H1 (cell line): ENCODE measurements at regions not wholly inside any gene's neighbourhood (a gene's known extent, or its start where the extent isn't known, plus 50 kb on each side); places are given as distances from the start of the nearest gene placed in this dataset.
"Not testable (repeated sequence)": the region's sequence is repeated elsewhere in the genome, so short reads cannot be mapped to it uniquely, and the experiment has no call there.

Source experiments
- CTCF ChIA-PET: fragments of 300-600 bp; sonication (Branson Sonifier 250); formaldehyde crosslinking; loops from one replicate; lab custom pipeline; 2021; ENCODE audit not compliant: partially characterized antibody; lab: Charles Lee
- POLR2A ChIA-PET: fragments of 300-600 bp; sonication (Branson Sonifier 250); formaldehyde crosslinking; loops from one replicate; lab custom pipeline; 2021; ENCODE audit warnings: inconsistent platforms; ENCODE audit not compliant: partially characterized antibody; lab: Charles Lee
- DNase-seq, 2 experiments: peaks; one replicate each; pipeline versions ENCODE4 v3.0.0 to v3.0.0-alpha.2; 2010 to 2022; ENCODE audit warnings: low spot score in 2 of 2, low read depth in 1 of 2, mixed read lengths in 1 of 2
- FAIRE-seq: peaks from 2 replicates; lab custom pipeline; 2011; peaks lifted over from hg19 to GRCh38; lab: Jason Lieb, UNC
- H2AFZ ChIP-seq: 2 replicates; pipeline ENCODE4 v1.8.1; 2012; ENCODE audit warnings: low read length, inconsistent platforms
- H2AK5ac ChIP-seq: 2 replicates; pipeline ENCODE4 v1.6.1; 2013; ENCODE audit warnings: low read depth, low read length
- H2BK120ac ChIP-seq: replicated peaks from 2 replicates; pipeline ENCODE3; 2013; ENCODE audit warnings: low read depth, low read length, inconsistent platforms
- H2BK12ac ChIP-seq: 2 replicates; pipeline ENCODE4 v1.6.1; 2013; ENCODE audit warnings: low read depth, low read length
- H2BK15ac ChIP-seq: 2 replicates; pipeline ENCODE4 v1.6.1; 2013; ENCODE audit warnings: low read length
- H2BK20ac ChIP-seq: 2 replicates; pipeline ENCODE4 v1.6.1; 2013; ENCODE audit warnings: low read length
- H2BK5ac ChIP-seq: 2 replicates; pipeline ENCODE4 v1.6.1; 2013; ENCODE audit warnings: low read depth, low read length
- H3K14ac ChIP-seq: 2 replicates; pipeline ENCODE4 v1.6.1; 2013; ENCODE audit warnings: inconsistent platforms; ENCODE audit not compliant: insufficient read length
- H3K18ac ChIP-seq: 2 replicates; pipeline ENCODE4 v1.6.1; 2013; ENCODE audit warnings: low read length; ENCODE audit errors: extremely low read depth
- H3K23ac ChIP-seq: 2 replicates; pipeline ENCODE4 v1.6.1; 2013; ENCODE audit warnings: inconsistent platforms; ENCODE audit not compliant: insufficient read length
- H3K23me2 ChIP-seq: 2 replicates; pipeline ENCODE4 v1.6.1; 2013; ENCODE audit warnings: low read depth, low read length
- H3K27ac ChIP-seq: 2 replicates; pipeline ENCODE4 v1.6.1; 2011; ENCODE audit warnings: low read depth, low read length, inconsistent platforms
- H3K27me3 ChIP-seq, 4 experiments: replicated peaks in 1 of 4; 1 replicate in 1 of 4; 2 replicates in 3 of 4; pipeline versions ENCODE4 v1.6.1 to v1.8.1; 2011 to 2013; ENCODE audit warnings: low read length in 3 of 4, mild to moderate bottlenecking in 3 of 4, inconsistent platforms in 2 of 4, mixed read lengths in 2 of 4, moderate library complexity in 1 of 4; ENCODE audit not compliant: control insufficient read depth in 3 of 4, insufficient read depth in 3 of 4; ENCODE audit errors: extremely low read depth in 1 of 4
- H3K36me3 ChIP-seq, 4 experiments: 2 replicates each; pipeline versions ENCODE4 v1.6.1 to v1.8.1; 2011 to 2013; ENCODE audit warnings: mild to moderate bottlenecking in 4 of 4, low read length in 3 of 4, moderate library complexity in 2 of 4, control low read depth in 1 of 4, inconsistent platforms in 1 of 4; ENCODE audit not compliant: insufficient read depth in 4 of 4, control insufficient read depth in 2 of 4
- H3K4ac ChIP-seq: replicated peaks from 2 replicates; pipeline ENCODE3; 2013; ENCODE audit warnings: low read length, low read depth, mixed read lengths, inconsistent platforms; ENCODE audit not compliant: insufficient read length
- H3K4me1 ChIP-seq, 4 experiments: replicated peaks in 1 of 4; 1 replicate in 1 of 4; 2 replicates in 3 of 4; pipeline versions ENCODE4 v1.6.1 to v1.8.1; 2011 to 2013; ENCODE audit warnings: low read length in 3 of 4, inconsistent platforms in 2 of 4, mixed read lengths in 1 of 4; ENCODE audit not compliant: insufficient read depth in 4 of 4, control insufficient read depth in 3 of 4
- H3K4me2 ChIP-seq, 2 experiments: 2 replicates each; pipeline versions ENCODE4 v1.6.1 to v1.8.1; 2011 to 2013; ENCODE audit warnings: low read depth in 2 of 2, low read length in 2 of 2, control low read depth in 1 of 2, inconsistent platforms in 1 of 2, mild to moderate bottlenecking in 1 of 2; ENCODE audit not compliant: insufficient read depth in 1 of 2
- H3K4me3 ChIP-seq, 4 experiments: fragments of 200-600, 300-600 bp in 1 of 4; sonication (generic), shearing (Covaris generic), sonication (Bioruptor Twin) in 1 of 4; 2 replicates each; pipeline versions ENCODE4 v1.5.1 to v1.8.1; 2011 to 2016; ENCODE audit warnings: low read length in 4 of 4, low read depth in 3 of 4, control low read depth in 2 of 4, inconsistent platforms in 2 of 4, mild to moderate bottlenecking in 2 of 4, mixed read lengths in 1 of 4, moderate library complexity in 1 of 4; ENCODE audit not compliant: insufficient read depth in 2 of 4; ENCODE audit errors: extremely low read depth in 1 of 4
- H3K56ac ChIP-seq: replicated peaks from 2 replicates; pipeline ENCODE3; 2013; ENCODE audit warnings: low read depth, mild to moderate bottlenecking, mixed read lengths, low read length, inconsistent platforms; ENCODE audit not compliant: insufficient read length
- H3K79me1 ChIP-seq: 2 replicates; pipeline ENCODE4 v1.6.1; 2013; ENCODE audit warnings: low read depth, low read length, control low read depth
- H3K79me2 ChIP-seq, 2 experiments: 2 replicates each; pipeline versions ENCODE4 v1.6.1 to v1.8.1; 2012 to 2013; ENCODE audit warnings: low read length in 2 of 2, mild to moderate bottlenecking in 2 of 2, inconsistent platforms in 1 of 2; ENCODE audit not compliant: insufficient read depth in 2 of 2, control insufficient read depth in 1 of 2
- H3K9ac ChIP-seq, 4 experiments: replicated peaks in 1 of 4; 1 replicate in 1 of 4; 2 replicates in 3 of 4; pipeline versions ENCODE4 v1.6.1 to v1.8.1; 2011 to 2013; ENCODE audit warnings: low read depth in 3 of 4, low read length in 3 of 4, control low read depth in 2 of 4, mild to moderate bottlenecking in 2 of 4, moderate library complexity in 2 of 4, inconsistent platforms in 1 of 4; ENCODE audit errors: extremely low read depth in 1 of 4
- H3K9me3 ChIP-seq, 2 experiments: 2 replicates each; pipeline versions ENCODE4 v1.6.1 to v1.8.1; 2012 to 2013; ENCODE audit warnings: mild to moderate bottlenecking in 2 of 2, moderate library complexity in 2 of 2, control low read depth in 1 of 2, inconsistent platforms in 1 of 2, low read depth in 1 of 2, low read length in 1 of 2, mixed read lengths in 1 of 2; ENCODE audit not compliant: insufficient read depth in 2 of 2
- H4K20me1 ChIP-seq, 2 experiments: replicated peaks in 1 of 2; 2 replicates each; pipeline versions ENCODE3 to v1.8.1; 2011 to 2013; ENCODE audit warnings: inconsistent platforms in 2 of 2, low read length in 2 of 2, mild to moderate bottlenecking in 1 of 2; ENCODE audit not compliant: insufficient read depth in 2 of 2, control insufficient read depth in 1 of 2
- H4K5ac ChIP-seq: 2 replicates; pipeline ENCODE4 v1.6.1; 2013; ENCODE audit warnings: low read length, low read depth, mixed read lengths, inconsistent platforms; ENCODE audit not compliant: insufficient read length
- H4K8ac ChIP-seq: 2 replicates; pipeline ENCODE4 v1.8.0; 2013; ENCODE audit warnings: mild to moderate bottlenecking, moderate library complexity, low read length, inconsistent platforms; ENCODE audit not compliant: insufficient read depth; ENCODE audit errors: extremely low read depth
- H4K91ac ChIP-seq: replicated peaks from 2 replicates; pipeline ENCODE3; 2013; ENCODE audit warnings: low read length, mixed read lengths, inconsistent platforms; ENCODE audit not compliant: insufficient read length
- RAD21 ChIP-seq, 2 experiments: IDR thresholded peaks in 1 of 2; conservative IDR thresholded peaks in 1 of 2; 2 replicates each; pipeline ENCODE4 v1.6.1; 2011; ENCODE audit warnings: low read depth in 2 of 2, low read length in 2 of 2, improper control_type of control experiment in 1 of 2, inconsistent platforms in 1 of 2, mild to moderate bottlenecking in 1 of 2, moderate library complexity in 1 of 2
- WGBS, 2 experiments: shearing (Covaris generic) in 1 of 2; methylation state at CpG; one replicate each; pipeline versions ENCODE4 v1.1.6 to v1.1.7; 2013 to 2015; ENCODE audit warnings: low lambda C conversion rate in 2 of 2, mixed read lengths in 2 of 2, inconsistent platforms in 1 of 2, low coverage in 1 of 2, missing lambda C conversion rate in 1 of 2; ENCODE audit not compliant: insufficient replicate concordance in 2 of 2, insufficient coverage in 1 of 2, insufficient read length in 1 of 2; ENCODE audit errors: extremely low coverage in 1 of 2, missing lambda C conversion rate in 1 of 2; 5-methylcytosine and 5-hydroxymethylcytosine counted together
- TF ChIP-seq, protein P1 (sequence below), 3 experiments: IDR thresholded peaks; 1 replicate in 2 of 3; 2 replicates in 1 of 3; pipeline versions ENCODE4 v1.5.1 to v1.6.1; 2011; ENCODE audit warnings: low read length in 3 of 3, mild to moderate bottlenecking in 3 of 3, inconsistent platforms in 2 of 3, low read depth in 1 of 3, moderate library complexity in 1 of 3; ENCODE audit not compliant: insufficient read depth in 1 of 3; ENCODE audit errors: control extremely low read depth in 1 of 3

DNA sequence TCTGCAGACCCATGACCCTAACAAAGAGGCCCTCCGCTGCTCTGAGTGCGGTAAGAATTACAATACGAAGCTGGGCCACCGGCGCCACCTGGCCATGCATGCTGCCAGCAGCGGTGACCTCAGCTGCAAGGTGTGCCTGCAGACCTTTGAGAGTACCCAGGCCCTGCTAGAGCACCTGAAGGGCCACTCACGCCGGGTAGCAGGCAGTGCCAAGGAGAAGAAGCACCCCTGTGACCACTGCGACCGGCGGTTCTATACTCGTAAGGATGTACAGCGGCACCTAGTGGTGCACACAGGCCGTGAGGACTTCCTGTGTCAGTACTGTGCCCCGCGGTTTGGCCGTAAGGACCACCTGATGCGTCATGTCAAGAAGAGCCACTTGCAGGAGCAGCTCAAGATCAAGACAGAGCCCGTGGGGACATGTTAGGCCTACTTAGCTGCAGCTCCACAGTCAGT is 254.7 kb downstream of the NKX6-1 start:
- H3K4me3 ChIP-seq, H2BK15ac ChIP-seq, H3K9me3 ChIP-seq, H3K23me2 ChIP-seq, H4K20me1 ChIP-seq, H3K27me3 ChIP-seq, H2BK20ac ChIP-seq, H3K4ac ChIP-seq, H2AFZ ChIP-seq, H3K9ac ChIP-seq, H3K27ac ChIP-seq, H3K23ac ChIP-seq, POLR2A ChIA-PET, H3K18ac ChIP-seq, H3K36me3 ChIP-seq, H3K79me1 ChIP-seq, H2AK5ac ChIP-seq, H4K8ac ChIP-seq, H3K56ac ChIP-seq, H3K14ac ChIP-seq, H3K4me2 ChIP-seq, H3K4me1 ChIP-seq, H2BK120ac ChIP-seq, H2BK5ac ChIP-seq, H3K79me2 ChIP-seq, H4K5ac ChIP-seq, H4K91ac ChIP-seq, FAIRE-seq: not testable (repeated sequence)
- WGBS, 2 experiments, result 90% methylated on average over 19 of the region's 19 CpGs; no CpG with 5 or more reads in 1 of the 2 experiments
- CTCF ChIA-PET, result interaction anchor here (0.6 to 2.7 kb wide), 14 partner anchors 8 to 334 kb away, joined by 3 to 21 read pairs (median 4); no protein-coding TSS in a partner anchor
- H2BK12ac ChIP-seq, result 0 out of 2 replicates have a peak overlapping the region, but pooled peaks have one; percentile 51
- TF ChIP-seq RAD21 (IDR thresholded peaks at IDR 0.05 in 1 of 2, conservative IDR thresholded peaks at IDR 0.05 in 1 of 2; ENCODE audit: low read depth in 2 of 2, low read length in 2 of 2), result peak; percentile 57 to 70
- TF ChIP-seq, protein P1, sequence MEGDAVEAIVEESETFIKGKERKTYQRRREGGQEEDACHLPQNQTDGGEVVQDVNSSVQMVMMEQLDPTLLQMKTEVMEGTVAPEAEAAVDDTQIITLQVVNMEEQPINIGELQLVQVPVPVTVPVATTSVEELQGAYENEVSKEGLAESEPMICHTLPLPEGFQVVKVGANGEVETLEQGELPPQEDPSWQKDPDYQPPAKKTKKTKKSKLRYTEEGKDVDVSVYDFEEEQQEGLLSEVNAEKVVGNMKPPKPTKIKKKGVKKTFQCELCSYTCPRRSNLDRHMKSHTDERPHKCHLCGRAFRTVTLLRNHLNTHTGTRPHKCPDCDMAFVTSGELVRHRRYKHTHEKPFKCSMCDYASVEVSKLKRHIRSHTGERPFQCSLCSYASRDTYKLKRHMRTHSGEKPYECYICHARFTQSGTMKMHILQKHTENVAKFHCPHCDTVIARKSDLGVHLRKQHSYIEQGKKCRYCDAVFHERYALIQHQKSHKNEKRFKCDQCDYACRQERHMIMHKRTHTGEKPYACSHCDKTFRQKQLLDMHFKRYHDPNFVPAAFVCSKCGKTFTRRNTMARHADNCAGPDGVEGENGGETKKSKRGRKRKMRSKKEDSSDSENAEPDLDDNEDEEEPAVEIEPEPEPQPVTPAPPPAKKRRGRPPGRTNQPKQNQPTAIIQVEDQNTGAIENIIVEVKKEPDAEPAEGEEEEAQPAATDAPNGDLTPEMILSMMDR (IDR thresholded peaks at IDR 0.05; ENCODE audit: control extremely low read depth in 1 of 3, insufficient read depth in 1 of 3, low read depth in 1 of 3, low read length in 3 of 3), result peak; percentile 49 to 61 (median 53)
- peak in 1 of 2 experiments; percentile 71 for DNase-seq
